Right atrium auricular region (tissue), 2 donors: ENCODE measurements at regions not wholly inside any gene's neighbourhood (a gene's known extent, or its start where the extent isn't known, plus 50 kb on each side); places are given as distances from the start of the nearest gene placed in this dataset.
"Not testable (repeated sequence)": the region's sequence is repeated elsewhere in the genome, so short reads cannot be mapped to it uniquely, and the experiment has no call there.

Source experiments
- DNase-seq: peaks from one replicate; pipeline ENCODE4 v3.0.0-alpha.2; 2019; ENCODE audit warnings: low spot score
- H3K27ac ChIP-seq, 2 donors: fragments of 200-600 bp; sonication (generic); 1 replicate in 1 of 2; 2 replicates in 1 of 2; pipeline ENCODE4 v1.5.1; 2016 to 2019
- H3K27me3 ChIP-seq, 2 donors: fragments of 200-600 bp; sonication (generic); one replicate each; pipeline versions ENCODE4 v1.5.1 to v1.6.0; 2017 to 2019
- H3K36me3 ChIP-seq: fragments of 200-600 bp; sonication (generic); one replicate; pipeline ENCODE4 v1.5.1; 2016
- H3K4me1 ChIP-seq, 2 donors: fragments of 200-600 bp; sonication (generic); one replicate each; pipeline versions ENCODE4 v1.5.1 to v1.6.0; 2017 to 2019
- H3K4me3 ChIP-seq, 2 donors: fragments of 200-600 bp; sonication (generic); 1 replicate in 1 of 2; 2 replicates in 1 of 2; pipeline ENCODE4 v1.5.1; 2017 to 2019; ENCODE audit warnings: mild to moderate bottlenecking in 1 of 2, moderate library complexity in 1 of 2
- H3K9me3 ChIP-seq, 2 donors: fragments of 200-600 bp; sonication (generic); one replicate each; pipeline ENCODE4 v1.5.1; 2019
- TF ChIP-seq, protein P1 (sequence below), 2 donors: fragments of 200-600 bp; sonication (generic); IDR thresholded peaks; one replicate each; pipeline ENCODE4 v1.5.1; 2019; ENCODE audit warnings: antibody characterized with exemption in 2 of 2

- TF ChIP-seq, protein P1, sequence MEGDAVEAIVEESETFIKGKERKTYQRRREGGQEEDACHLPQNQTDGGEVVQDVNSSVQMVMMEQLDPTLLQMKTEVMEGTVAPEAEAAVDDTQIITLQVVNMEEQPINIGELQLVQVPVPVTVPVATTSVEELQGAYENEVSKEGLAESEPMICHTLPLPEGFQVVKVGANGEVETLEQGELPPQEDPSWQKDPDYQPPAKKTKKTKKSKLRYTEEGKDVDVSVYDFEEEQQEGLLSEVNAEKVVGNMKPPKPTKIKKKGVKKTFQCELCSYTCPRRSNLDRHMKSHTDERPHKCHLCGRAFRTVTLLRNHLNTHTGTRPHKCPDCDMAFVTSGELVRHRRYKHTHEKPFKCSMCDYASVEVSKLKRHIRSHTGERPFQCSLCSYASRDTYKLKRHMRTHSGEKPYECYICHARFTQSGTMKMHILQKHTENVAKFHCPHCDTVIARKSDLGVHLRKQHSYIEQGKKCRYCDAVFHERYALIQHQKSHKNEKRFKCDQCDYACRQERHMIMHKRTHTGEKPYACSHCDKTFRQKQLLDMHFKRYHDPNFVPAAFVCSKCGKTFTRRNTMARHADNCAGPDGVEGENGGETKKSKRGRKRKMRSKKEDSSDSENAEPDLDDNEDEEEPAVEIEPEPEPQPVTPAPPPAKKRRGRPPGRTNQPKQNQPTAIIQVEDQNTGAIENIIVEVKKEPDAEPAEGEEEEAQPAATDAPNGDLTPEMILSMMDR (IDR thresholded peaks at IDR 0.05), result no peak
- H3K4me3 ChIP-seq, result no peak overlapping the region
- peaks cover 0 to 15% of the 10 kb centered on the region in 2 donors for H3K9me3 ChIP-seq
- no peaks in the 10 kb centered on the region for H3K36me3 ChIP-seq
- no peak overlapping the region for H3K27ac ChIP-seq
- H3K27me3 ChIP-seq, result no peaks in the 10 kb centered on the region
- H3K4me1 ChIP-seq, result no peaks in the 10 kb centered on the region
- DNase-seq, result no peak
Observed at GRCh38 chr1:25117233-25117823, 115.0 kb downstream of the SYF2 start.

DNA sequence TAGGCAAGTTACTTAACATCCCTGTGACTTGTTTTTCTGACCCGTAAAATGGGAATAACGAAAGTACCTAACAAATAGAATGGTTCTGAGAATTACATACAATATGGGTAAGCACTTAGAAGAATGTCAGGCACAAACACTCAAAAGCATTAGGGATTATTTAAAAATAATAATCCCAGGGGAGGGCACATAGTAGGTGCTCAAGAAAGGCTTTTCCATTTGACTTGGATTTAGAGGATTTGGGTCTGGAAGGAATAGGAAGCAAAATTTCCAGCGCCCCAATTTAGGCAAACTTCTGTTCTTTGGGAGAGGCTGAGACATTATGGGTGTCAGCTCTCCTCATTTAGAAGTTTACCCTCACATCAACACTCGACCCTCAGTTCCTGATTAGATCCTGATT is 115.5 kb downstream of the SYF2 start:
- H3K4me1 ChIP-seq, result no peaks in the 10 kb centered on the region
- H3K4me3 ChIP-seq, result no peak overlapping the region
- DNase-seq, result no peak
- TF ChIP-seq, protein P1 (IDR thresholded peaks at IDR 0.05), result no peak
- H3K27me3 ChIP-seq, result no peaks in the 10 kb centered on the region
- H3K9me3 ChIP-seq, result peaks cover 0 to 15% of the 10 kb centered on the region in 2 donors
- H3K36me3 ChIP-seq, result no peaks in the 10 kb centered on the region
- H3K27ac ChIP-seq, result no peak overlapping the region

- H3K4me1 ChIP-seq, H3K36me3 ChIP-seq, DNase-seq, H3K27ac ChIP-seq, H3K27me3 ChIP-seq, H3K4me3 ChIP-seq: not testable (repeated sequence)
- peaks cover 0 to 15% of the 10 kb centered on the region in 2 donors for H3K9me3 ChIP-seq
Observed at GRCh38 chr1:25116117-25116516, 116.2 kb downstream of the SYF2 start.

GRCh38 chr1:25113731-25114130 is 118.6 kb downstream of the SYF2 start:
- peaks cover 0 to 26% of the 10 kb centered on the region in 2 donors for H3K9me3 ChIP-seq
- H3K27me3 ChIP-seq, result no peaks in the 10 kb centered on the region
- H3K36me3 ChIP-seq, result no peaks in the 10 kb centered on the region
- no peak overlapping the region for H3K4me3 ChIP-seq
- H3K4me1 ChIP-seq, result no peaks in the 10 kb centered on the region
- H3K27ac ChIP-seq, result no peak overlapping the region
- no peak for DNase-seq
- TF ChIP-seq, protein P1 (IDR thresholded peaks at IDR 0.05), result no peak

GRCh38 chr1:25113086-25113485 is 119.2 kb downstream of the SYF2 start:
- Histone ChIP-seq H3K27me3 (no peaks in the 10 kb centered on the region), H3K4me1 (no peaks in the 10 kb centered on the region), H3K36me3 (no peaks in the 10 kb centered on the region), H3K9me3 (peaks cover 0 to 26% of the 10 kb centered on the region in 2 donors), H3K4me3 (no peak overlapping the region), H3K27ac (no peak overlapping the region)
- TF ChIP-seq, protein P1 (IDR thresholded peaks at IDR 0.05), result no peak
- DNase-seq, result no peak

- H3K4me3 ChIP-seq, result no peak overlapping the region
- no peak for DNase-seq
- no peaks in the 10 kb centered on the region for H3K4me1 ChIP-seq
- H3K27ac ChIP-seq, result no peak overlapping the region
- TF ChIP-seq, protein P1 (IDR thresholded peaks at IDR 0.05), result no peak
- H3K36me3 ChIP-seq, result no peaks in the 10 kb centered on the region
- H3K27me3 ChIP-seq, result no peaks in the 10 kb centered on the region
- H3K9me3 ChIP-seq, result peaks cover 0 to 23% of the 10 kb centered on the region in 2 donors
Observed at GRCh38 chr1:25112400-25112799, 119.9 kb downstream of the SYF2 start.
